GM23248 (cell line): ENCODE measurements at regions not wholly inside any gene's neighbourhood (a gene's known extent, or its start where the extent isn't known, plus 50 kb on each side); places are given as distances from the start of the nearest gene placed in this dataset.

Source experiments
- DNase-seq: peaks from one replicate; pipeline ENCODE4 v3.0.0-alpha.2; 2015
- H2AFZ ChIP-seq: fragments of 200-600 bp; sonication (generic); 2 replicates; pipeline ENCODE4 v1.6.1; 2016; ENCODE audit warnings: antibody characterized with exemption
- H3F3A ChIP-seq: fragments of 200-600 bp; sonication (generic); 2 replicates; pipeline ENCODE4 v1.6.1; 2016; ENCODE audit warnings: mild to moderate bottlenecking, antibody characterized with exemption, mixed run types; ENCODE audit not compliant: insufficient read depth
- H3K27ac ChIP-seq: fragments of 200-600 bp; sonication (generic); 2 replicates; pipeline ENCODE4 v1.5.1; 2016; ENCODE audit warnings: mild to moderate bottlenecking
- H3K27me3 ChIP-seq: fragments of 200-600 bp; sonication (generic); replicated peaks from 2 replicates; pipeline ENCODE4 v1.6.1; 2016; ENCODE audit warnings: mild to moderate bottlenecking; ENCODE audit not compliant: insufficient read depth
- H3K36me3 ChIP-seq: fragments of 200-600 bp; sonication (generic); 2 replicates; pipeline ENCODE4 v1.6.1; 2016; ENCODE audit warnings: low read depth, mild to moderate bottlenecking
- H3K4me1 ChIP-seq: fragments of 200-600 bp; sonication (generic); 2 replicates; pipeline ENCODE4 v1.6.1; 2016; ENCODE audit warnings: mild to moderate bottlenecking; ENCODE audit not compliant: insufficient read depth
- H3K4me2 ChIP-seq: fragments of 200-600 bp; sonication (generic); one replicate; pipeline ENCODE4 v1.6.1; 2016; ENCODE audit warnings: mild to moderate bottlenecking; ENCODE audit not compliant: unreplicated experiment
- H3K4me3 ChIP-seq: fragments of 200-600 bp; sonication (generic); 2 replicates; pipeline ENCODE4 v1.5.1; 2016; ENCODE audit warnings: mild to moderate bottlenecking
- H3K79me2 ChIP-seq: fragments of 200-600 bp; sonication (generic); 2 replicates; pipeline ENCODE4 v1.6.1; 2016; ENCODE audit warnings: mild to moderate bottlenecking; ENCODE audit not compliant: insufficient read depth
- H3K9ac ChIP-seq: fragments of 200-600 bp; sonication (generic); 2 replicates; pipeline ENCODE4 v1.6.1; 2016; ENCODE audit warnings: mild to moderate bottlenecking
- H3K9me2 ChIP-seq: fragments of 200-600 bp; sonication (generic); 2 replicates; pipeline ENCODE4 v1.6.1; 2016; ENCODE audit warnings: mixed run types, mild to moderate bottlenecking, moderate library complexity; ENCODE audit not compliant: insufficient read depth
- H3K9me3 ChIP-seq: fragments of 200-600 bp; sonication (generic); one replicate; pipeline ENCODE4 v1.6.1; 2017; ENCODE audit warnings: low read depth
- H4K20me1 ChIP-seq: fragments of 200-600 bp; sonication (generic); 2 replicates; pipeline ENCODE4 v1.6.0; 2016; ENCODE audit not compliant: insufficient read depth
- EZH2 ChIP-seq: fragments of 200-600 bp; sonication (generic); IDR thresholded peaks from 2 replicates; pipeline ENCODE4 v1.6.1; 2018; ENCODE audit warnings: antibody characterized with exemption, mild to moderate bottlenecking; ENCODE audit not compliant: insufficient read depth, poor library complexity, severe bottlenecking
- EZH2phosphoT487 ChIP-seq: fragments of 200-600 bp; sonication (generic); IDR thresholded peaks from 2 replicates; pipeline ENCODE4 v1.6.1; 2018; ENCODE audit warnings: antibody characterized with exemption, moderate library complexity, mild to moderate bottlenecking, low read depth; ENCODE audit not compliant: insufficient read depth
- WGBS, 2 experiments: methylation state at CpG; one replicate each; pipeline ENCODE4 v1.1.6; 2015 to 2017; ENCODE audit warnings: low lambda C conversion rate in 2 of 2, low coverage in 1 of 2; ENCODE audit errors: missing lambda C conversion rate in 2 of 2; 5-methylcytosine and 5-hydroxymethylcytosine counted together
- in situ Hi-C: fragments of 300-500 bp; cut with MboI; formaldehyde crosslinking; loops from 2 replicates; pipeline ENCODE4 v1.15.0; 2020

- H3K27me3 ChIP-seq: peaks cover 31% of the 10 kb centered on the region; the same call in 1 of the 2 replicates
- H3K4me2 ChIP-seq: no peak overlapping the region
- WGBS, 2 experiments: 70 to 73% methylated on average over 16 of the region's 16 CpGs
- H3K9ac ChIP-seq: no peak overlapping the region
- H3K4me1 ChIP-seq: no peaks in the 10 kb centered on the region
- no peaks in the 10 kb centered on the region for H3K9me3 ChIP-seq
- DNase-seq: no peak
- no peak overlapping the region for H3K27ac ChIP-seq
- in situ Hi-C loops: no loop called here
- no peak overlapping the region for H3K4me3 ChIP-seq
- no peaks in the 10 kb centered on the region for H4K20me1 ChIP-seq
- H3K36me3 ChIP-seq: no peaks in the 10 kb centered on the region
- no peaks in the 10 kb centered on the region for H3K9me2 ChIP-seq
- H3K79me2 ChIP-seq: no peaks in the 10 kb centered on the region
- no peaks in the 10 kb centered on the region for H3F3A ChIP-seq
- no peak overlapping the region for H2AFZ ChIP-seq
- TF ChIP-seq EZH2 (no peak), EZH2phosphoT487 (no peak)
Observed at GRCh38 chr13:110811008-110811720, 97.7 kb downstream of the ING1 start.

DNA sequence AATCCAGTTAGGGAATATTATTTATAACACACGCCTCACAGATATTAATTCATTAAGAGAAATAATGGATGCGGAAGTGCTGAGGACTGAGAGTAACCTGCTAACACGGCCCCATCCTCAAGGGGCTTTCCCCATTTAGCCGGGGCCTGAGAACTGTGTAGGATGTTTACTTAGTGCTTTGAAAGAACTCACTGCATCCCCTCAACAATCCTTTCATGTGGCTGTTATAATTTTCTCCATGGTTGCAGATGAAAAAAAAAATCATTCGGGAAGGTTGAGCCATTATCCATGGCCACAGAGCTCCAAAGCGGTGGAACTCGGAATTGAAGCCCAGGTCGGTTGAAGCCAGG, 98.2 kb downstream of the ING1 start:
- Histone ChIP-seq H3K9me3 (no peaks in the 10 kb centered on the region), H3F3A (no peaks in the 10 kb centered on the region), H2AFZ (no peak overlapping the region), H3K4me2 (no peak overlapping the region), H4K20me1 (no peaks in the 10 kb centered on the region), H3K79me2 (no peaks in the 10 kb centered on the region), H3K27ac (no peak overlapping the region), H3K4me3 (no peak overlapping the region), H3K4me1 (no peaks in the 10 kb centered on the region), H3K9ac (no peak overlapping the region), H3K27me3 (peaks cover 31% of the 10 kb centered on the region; the same call in 1 of the 2 replicates), H3K9me2 (no peaks in the 10 kb centered on the region), H3K36me3 (no peaks in the 10 kb centered on the region)
- 92 to 93% methylated on average over 8 of the region's 8 CpGs for WGBS, 2 experiments
- no peak for TF ChIP-seq EZH2phosphoT487
- no peak for TF ChIP-seq EZH2
- no peak for DNase-seq
- in situ Hi-C loops: no loop called here

DNA sequence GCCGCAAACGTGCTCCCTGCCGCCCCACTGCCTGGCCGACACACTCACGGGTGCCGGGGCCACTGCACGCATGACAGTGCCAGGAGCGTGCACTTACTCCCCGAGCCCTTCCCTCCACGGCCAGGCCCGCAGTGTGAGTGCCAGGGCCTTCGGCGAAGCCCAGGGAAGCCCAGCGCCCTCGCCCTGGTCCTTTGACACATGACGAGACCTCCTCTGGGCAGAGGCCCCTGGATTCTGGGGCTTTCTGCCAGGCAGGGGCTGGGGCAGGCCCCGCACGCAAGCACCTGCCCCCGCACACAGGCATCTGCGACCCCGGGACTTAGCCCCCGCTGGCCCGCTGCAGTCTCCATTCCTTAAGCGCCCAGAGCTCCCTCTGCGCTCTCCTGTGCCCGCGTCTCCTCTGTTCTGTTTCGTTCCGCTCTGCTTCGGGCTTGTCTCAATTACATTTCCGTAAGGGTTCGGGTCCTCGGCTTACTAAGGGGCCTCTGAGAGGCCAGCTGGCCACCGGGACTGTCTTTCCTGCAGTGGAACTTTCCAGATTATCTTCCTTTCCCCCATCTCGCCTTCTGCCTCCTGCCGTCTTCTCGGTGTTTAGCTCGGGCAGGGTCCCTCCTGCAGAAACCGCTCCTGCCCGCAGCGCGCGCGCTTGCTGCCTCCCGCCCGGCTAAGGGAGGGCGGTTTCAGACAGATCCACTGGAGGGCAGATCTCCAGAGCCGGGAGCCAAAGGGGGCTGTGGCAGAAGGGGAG, 98.8 kb downstream of the ING1 start:
- Histone ChIP-seq H3K9me2 (no peaks in the 10 kb centered on the region), H3K4me2 (peak overlapping the region; percentile 49), H4K20me1 (no peaks in the 10 kb centered on the region), H3K9ac (no peak overlapping the region), H3F3A (no peaks in the 10 kb centered on the region), H3K36me3 (no peaks in the 10 kb centered on the region), H3K4me1 (no peaks in the 10 kb centered on the region), H3K4me3 (peak overlapping the region; percentile 52), H3K9me3 (no peaks in the 10 kb centered on the region), H3K79me2 (no peaks in the 10 kb centered on the region), H3K27ac (no peak overlapping the region), H3K27me3 (peaks cover 31% of the 10 kb centered on the region; the same call in 1 of the 2 replicates), H2AFZ (peak overlapping the region; percentile 63; the same call in 1 of the 2 replicates)
- in situ Hi-C loops: no loop called here
- DNase-seq: peak; percentile 49
- TF ChIP-seq EZH2phosphoT487: no peak
- TF ChIP-seq EZH2: no peak
- WGBS, 2 experiments: 48 to 51% methylated on average over 47 to 48 of the region's 48 CpGs

DNA sequence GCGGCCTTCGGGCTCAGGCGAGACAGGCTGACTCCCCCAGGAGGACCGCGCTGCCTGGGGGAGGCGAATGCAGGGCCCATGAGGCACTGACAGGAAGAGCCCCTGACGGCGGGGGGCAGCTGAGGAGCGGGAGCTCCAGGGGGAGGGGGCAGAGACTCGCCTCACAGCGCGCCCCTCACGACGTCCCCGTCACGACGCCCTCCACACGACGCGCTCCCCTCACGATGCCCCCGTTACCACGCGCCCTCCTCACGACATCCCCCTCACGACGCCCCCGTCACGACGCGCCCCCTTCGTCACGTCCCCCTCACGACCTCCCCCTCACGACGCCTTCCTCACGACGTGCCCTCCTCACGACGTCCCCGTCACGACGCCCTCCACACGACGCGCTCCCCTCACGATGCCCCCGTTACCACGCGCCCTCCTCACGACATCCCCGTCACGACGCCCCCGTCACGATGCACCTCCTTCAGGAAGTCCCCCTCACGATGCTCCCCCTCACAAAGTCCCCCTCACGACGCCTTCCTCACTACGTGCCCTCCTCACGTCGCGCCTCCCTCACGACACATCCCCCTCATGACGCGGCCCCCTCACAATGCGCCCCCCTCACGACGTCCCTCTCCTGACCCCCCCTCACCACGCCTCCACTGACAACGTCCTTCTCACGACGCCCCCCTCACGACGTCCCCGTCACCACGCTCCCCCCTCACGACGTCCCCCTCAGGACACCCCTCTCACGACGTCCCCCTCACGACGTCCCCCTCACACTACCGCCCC, 99.6 kb downstream of the ING1 start:
- Histone ChIP-seq H3K4me2 (peak overlapping the region; percentile 49), H3F3A (no peaks in the 10 kb centered on the region), H3K27ac (no peak overlapping the region), H3K36me3 (no peaks in the 10 kb centered on the region), H2AFZ (peak overlapping the region; percentile 63; the same call in 1 of the 2 replicates), H3K27me3 (peaks cover 31% of the 10 kb centered on the region; the same call in 1 of the 2 replicates), H4K20me1 (no peaks in the 10 kb centered on the region), H3K4me3 (peak overlapping the region; percentile 52), H3K9me2 (no peaks in the 10 kb centered on the region), H3K9me3 (no peaks in the 10 kb centered on the region), H3K9ac (no peak overlapping the region), H3K4me1 (no peaks in the 10 kb centered on the region), H3K79me2 (no peaks in the 10 kb centered on the region)
- no peak for TF ChIP-seq EZH2phosphoT487
- TF ChIP-seq EZH2: no peak
- WGBS, 2 experiments: 31 to 46% methylated on average over 8 to 83 of the region's 84 CpGs
- DNase-seq: no peak
- in situ Hi-C loops: no loop called here
